Esophagus squamous epithelium (tissue), 4 donors: ENCODE measurements at regions not wholly inside any gene's neighbourhood (a gene's known extent, or its start where the extent isn't known, plus 50 kb on each side); places are given as distances from the start of the nearest gene placed in this dataset.

Experiments used
- POLR2A ChIP-seq, 4 donors: fragments of 450-650 bp; IDR thresholded peaks; one replicate each; pipeline ENCODE4 v1.6.1; 2017; ENCODE audit warnings: antibody characterized with exemption in 4 of 4, mild to moderate bottlenecking in 4 of 4, moderate library complexity in 3 of 4
- TF ChIP-seq, protein P1 (sequence below), 6 experiments: fragments of 450-650 bp in 4 of 6; fragments of 200-600 bp in 2 of 6; sonication (generic) in 2 of 6; IDR thresholded peaks; one replicate each; pipeline ENCODE4 v1.5.1; 2016 to 2019; ENCODE audit warnings: antibody characterized with exemption in 6 of 6, mild to moderate bottlenecking in 4 of 6, moderate library complexity in 4 of 6

DNA sequence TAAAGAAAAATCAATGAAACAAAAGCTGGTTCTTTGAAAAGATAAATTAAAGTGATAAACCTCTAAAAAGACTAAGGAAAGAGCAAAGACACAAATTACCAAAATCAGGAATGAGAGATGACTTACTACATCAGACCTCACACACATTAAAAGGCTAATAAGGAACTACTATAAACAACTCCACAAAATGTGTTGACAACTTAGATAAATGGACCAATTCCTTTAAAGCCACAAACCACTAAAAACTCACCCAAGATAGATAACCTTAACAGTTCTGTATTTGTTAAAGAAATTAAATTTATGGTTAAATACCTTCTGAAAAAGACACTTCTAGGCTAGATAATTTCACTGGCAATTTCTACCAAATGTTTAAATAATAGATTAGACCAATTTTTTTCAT is 170.4 kb downstream of the SMAD6 start:
- TF ChIP-seq POLR2A (IDR thresholded peaks at IDR 0.05), result no peak
- TF ChIP-seq, protein P1, sequence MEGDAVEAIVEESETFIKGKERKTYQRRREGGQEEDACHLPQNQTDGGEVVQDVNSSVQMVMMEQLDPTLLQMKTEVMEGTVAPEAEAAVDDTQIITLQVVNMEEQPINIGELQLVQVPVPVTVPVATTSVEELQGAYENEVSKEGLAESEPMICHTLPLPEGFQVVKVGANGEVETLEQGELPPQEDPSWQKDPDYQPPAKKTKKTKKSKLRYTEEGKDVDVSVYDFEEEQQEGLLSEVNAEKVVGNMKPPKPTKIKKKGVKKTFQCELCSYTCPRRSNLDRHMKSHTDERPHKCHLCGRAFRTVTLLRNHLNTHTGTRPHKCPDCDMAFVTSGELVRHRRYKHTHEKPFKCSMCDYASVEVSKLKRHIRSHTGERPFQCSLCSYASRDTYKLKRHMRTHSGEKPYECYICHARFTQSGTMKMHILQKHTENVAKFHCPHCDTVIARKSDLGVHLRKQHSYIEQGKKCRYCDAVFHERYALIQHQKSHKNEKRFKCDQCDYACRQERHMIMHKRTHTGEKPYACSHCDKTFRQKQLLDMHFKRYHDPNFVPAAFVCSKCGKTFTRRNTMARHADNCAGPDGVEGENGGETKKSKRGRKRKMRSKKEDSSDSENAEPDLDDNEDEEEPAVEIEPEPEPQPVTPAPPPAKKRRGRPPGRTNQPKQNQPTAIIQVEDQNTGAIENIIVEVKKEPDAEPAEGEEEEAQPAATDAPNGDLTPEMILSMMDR (IDR thresholded peaks at IDR 0.05), result no peak
